Fibroblast of the aortic adventitia (primary cell): ENCODE measurements at regions not wholly inside any gene's neighbourhood (a gene's known extent, or its start where the extent isn't known, plus 50 kb on each side); places are given as distances from the start of the nearest gene placed in this dataset.
A peak's percentile ranks its signal among the peaks of the same experiment; 100 is the strongest.
"Not testable (repeated sequence)": the region's sequence is repeated elsewhere in the genome, so short reads cannot be mapped to it uniquely, and the experiment has no call there.

ENCODE experiments used
- DNase-seq: peaks from one replicate; pipeline ENCODE4 v3.0.0-alpha.2; 2010; ENCODE audit warnings: low read depth
- H3K4me3 ChIP-seq: 2 replicates; pipeline ENCODE4 v1.5.1; 2011; ENCODE audit warnings: low read depth, mild to moderate bottlenecking, control low read depth, low read length, moderate library complexity
- TF ChIP-seq, protein P1 (sequence below): IDR thresholded peaks from 2 replicates; pipeline ENCODE4 v1.5.1; 2011; ENCODE audit warnings: mild to moderate bottlenecking, low read length, control low read depth, inconsistent platforms; ENCODE audit not compliant: insufficient read depth

DNA sequence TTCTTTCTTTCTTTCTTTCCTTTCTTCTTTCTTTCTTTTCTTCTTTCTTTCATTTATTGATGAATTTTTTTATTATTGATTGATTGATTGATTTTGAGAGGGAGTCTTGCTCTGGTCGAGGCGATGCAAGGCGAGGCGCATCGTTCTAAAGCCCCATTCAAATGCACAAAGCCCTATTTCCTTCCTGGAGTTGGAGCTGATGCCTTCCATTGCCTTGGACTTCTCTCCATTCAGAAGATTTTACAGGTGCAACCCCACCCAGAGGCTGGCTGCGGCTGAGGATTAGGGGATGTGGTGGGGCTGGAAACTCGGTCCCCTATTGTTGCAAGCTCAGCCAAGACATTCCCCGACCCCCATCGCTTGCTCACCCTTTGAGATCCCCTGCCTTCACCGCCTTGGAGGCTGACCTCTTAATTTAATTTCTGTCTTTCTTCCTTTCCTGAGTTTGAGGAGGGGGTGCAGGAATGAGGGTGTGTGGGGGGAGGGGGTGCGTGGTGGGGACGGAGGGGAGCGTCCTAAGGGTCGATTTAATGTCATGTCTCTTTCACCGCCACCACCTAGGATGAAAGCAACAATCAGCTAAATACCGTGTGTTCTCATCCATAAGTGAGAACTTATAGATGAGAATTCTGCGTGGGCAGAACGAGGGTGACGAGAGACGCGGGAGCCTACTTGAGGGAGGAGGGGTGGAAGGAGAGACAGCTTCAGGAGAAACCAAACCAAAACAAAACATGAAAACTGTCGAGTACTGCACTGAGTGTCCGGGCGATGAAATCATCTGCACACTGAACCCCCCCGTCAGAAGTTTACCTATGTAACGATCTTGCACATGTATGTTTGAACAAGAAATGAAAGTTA, 3913.9 kb upstream of the OR11H1 start:
- TF ChIP-seq, protein P1, sequence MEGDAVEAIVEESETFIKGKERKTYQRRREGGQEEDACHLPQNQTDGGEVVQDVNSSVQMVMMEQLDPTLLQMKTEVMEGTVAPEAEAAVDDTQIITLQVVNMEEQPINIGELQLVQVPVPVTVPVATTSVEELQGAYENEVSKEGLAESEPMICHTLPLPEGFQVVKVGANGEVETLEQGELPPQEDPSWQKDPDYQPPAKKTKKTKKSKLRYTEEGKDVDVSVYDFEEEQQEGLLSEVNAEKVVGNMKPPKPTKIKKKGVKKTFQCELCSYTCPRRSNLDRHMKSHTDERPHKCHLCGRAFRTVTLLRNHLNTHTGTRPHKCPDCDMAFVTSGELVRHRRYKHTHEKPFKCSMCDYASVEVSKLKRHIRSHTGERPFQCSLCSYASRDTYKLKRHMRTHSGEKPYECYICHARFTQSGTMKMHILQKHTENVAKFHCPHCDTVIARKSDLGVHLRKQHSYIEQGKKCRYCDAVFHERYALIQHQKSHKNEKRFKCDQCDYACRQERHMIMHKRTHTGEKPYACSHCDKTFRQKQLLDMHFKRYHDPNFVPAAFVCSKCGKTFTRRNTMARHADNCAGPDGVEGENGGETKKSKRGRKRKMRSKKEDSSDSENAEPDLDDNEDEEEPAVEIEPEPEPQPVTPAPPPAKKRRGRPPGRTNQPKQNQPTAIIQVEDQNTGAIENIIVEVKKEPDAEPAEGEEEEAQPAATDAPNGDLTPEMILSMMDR: no peak
- no peak overlapping the region for H3K4me3 ChIP-seq
- DNase-seq: no peak

DNA sequence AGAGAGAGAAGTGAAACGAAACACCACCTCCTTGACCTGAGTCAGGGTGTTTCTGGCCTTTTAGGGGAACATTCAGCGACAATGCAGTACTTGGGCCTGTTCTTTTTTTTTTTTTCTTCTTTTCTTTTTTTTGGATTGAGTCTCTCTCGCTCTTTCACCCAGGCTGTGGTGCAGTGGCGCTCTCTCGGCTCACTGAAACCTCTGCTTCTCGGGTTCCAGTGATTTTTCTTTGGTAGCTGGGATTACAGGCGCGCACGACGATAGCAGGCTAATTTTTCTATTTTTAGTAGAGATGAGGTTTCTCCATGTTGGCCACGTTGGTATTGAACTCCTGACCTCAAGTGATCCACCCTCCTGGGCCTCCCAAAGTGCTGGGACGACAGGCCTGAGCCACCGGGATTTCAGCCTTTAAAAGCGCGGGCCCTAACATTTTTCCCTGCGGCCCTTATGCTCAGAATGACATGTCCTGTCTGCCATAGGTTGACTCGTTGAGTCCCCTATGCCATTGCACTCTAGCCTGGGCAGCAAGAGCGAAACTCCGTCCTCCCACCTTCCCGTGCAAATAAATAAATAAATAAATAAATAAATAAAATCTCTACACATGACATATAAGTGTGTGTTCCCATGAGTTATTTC, 3913.1 kb upstream of the OR11H1 start:
- not testable (repeated sequence) for DNase-seq

DNA sequence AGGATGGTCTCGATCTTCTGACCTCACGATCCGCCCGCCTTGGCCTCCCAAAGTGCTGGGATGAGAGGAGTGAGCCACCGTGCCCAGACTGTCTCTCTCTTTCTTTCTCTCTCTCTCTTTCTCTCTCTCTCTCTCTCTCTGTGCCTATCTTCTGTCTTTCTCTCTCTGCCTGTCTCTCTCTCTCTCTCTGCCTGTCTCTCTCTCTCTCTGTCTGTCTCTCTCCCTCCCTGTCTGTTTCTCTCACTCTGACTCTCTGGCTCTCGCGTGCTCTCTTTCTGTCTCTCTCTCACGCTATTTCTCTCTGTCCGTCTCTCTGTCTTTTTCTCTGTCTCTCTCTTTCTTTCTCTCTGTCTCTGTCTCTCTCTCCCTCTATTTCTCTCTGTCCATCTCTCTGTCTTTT, 3911.2 kb upstream of the OR11H1 start:
- DNase-seq: peak; percentile 8
- no peak overlapping the region for H3K4me3 ChIP-seq
- TF ChIP-seq, protein P1: no peak

More for the DNA sequence above, 3913.1 kb upstream of the OR11H1 start:
- not testable (repeated sequence) for H3K4me3 ChIP-seq

DNA sequence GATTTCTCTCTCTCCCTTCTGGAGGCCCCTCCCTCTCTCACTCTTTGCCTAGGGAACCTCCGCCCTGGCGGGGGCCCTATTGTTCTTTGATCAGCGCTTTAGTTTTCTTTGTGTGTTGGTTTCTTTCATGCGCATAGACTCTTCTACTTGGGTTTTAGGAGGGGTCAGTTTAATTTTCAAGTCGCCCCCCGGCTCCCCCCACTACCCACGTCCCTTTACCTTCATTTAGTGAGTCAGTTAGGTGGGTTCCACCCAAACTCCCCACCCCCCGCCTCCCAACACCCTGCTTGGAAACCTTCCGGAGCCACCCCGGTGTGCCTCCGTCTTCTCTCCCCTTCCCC, 3909.7 kb upstream of the OR11H1 start:
- not testable (repeated sequence) for H3K4me3 ChIP-seq, DNase-seq

DNA sequence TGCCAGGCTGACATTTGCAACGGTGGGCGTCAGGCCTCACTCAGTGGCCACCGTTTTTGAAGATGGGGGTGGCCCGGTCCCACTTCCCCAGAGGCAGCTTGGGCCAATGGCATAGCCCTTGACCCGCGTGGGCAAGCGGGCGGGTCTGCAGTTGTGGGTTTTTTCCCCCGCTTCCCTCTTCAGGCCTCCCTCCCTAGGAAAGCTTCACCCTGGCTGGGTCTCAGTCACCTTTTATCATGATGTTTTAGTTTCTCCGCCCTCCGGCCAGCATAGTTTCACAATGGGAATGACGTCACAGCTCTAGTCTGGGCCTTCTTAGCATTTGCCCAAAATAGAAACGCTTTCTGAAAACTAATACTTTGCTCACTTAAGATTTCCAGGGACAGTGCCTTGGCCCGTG, 3909.3 kb upstream of the OR11H1 start:
- H3K4me3 ChIP-seq: not testable (repeated sequence)

DNA sequence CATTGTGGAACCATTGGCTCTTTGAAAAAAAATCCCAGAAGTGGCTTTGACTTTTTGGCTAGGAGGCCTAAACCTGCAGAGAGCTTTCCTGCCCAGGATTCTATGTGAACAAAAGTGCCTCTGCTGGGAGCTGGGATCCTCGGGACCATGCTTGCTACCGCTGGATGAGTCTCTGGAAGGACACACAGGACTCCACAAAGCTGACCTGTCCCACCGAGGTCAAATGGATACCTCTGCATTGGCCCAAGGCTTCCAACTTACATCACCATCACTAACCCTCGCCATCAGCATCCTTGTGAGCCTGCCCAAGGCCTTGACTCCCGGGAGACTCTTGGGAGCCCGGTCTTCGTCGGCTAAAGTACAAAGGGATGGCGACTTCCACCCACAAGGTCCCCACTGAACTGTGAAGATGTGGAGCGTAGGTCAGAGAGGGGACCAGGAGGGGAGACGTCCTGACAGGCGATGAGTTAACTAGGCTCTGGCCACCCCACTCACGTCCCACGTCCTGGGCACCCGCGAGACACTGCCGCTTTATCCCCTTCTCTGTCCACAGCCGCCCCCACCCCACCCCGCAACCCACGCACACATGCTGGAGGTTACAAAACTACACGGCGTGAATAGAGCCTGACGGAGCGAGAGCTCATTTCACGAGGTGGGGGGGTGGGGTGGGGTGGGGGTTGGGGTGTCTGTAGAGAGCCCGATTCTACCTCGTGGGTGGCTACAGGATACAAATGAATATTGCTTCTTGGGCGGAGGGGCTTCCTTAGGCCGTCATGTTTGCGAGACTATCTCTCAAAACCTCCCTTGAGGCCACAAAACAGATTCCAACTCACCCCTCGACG, 3906.8 kb upstream of the OR11H1 start:
- not testable (repeated sequence) for H3K4me3 ChIP-seq, DNase-seq

More for the DNA sequence above, 3909.3 kb upstream of the OR11H1 start:
- DNase-seq: not testable (repeated sequence)

DNA sequence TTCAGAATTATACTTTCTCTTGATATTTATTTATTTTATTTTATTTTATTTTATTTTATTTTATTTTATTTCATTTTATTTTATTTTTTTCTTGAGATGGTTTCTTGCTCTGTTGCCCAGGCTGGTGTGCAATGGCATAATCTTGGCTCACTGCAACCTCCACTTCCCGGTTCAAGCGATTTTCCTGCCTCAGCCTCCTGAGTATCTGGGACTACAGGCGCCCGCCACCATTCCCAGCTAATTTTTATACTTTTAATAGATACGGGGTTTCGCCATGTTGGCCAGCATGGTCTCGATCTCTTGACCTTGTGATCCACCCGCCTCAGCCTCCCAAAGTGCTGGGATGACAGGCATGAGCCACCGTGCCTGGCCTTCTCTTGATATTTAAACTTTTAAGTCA, 3905.2 kb upstream of the OR11H1 start:
- DNase-seq, H3K4me3 ChIP-seq: not testable (repeated sequence)

DNA sequence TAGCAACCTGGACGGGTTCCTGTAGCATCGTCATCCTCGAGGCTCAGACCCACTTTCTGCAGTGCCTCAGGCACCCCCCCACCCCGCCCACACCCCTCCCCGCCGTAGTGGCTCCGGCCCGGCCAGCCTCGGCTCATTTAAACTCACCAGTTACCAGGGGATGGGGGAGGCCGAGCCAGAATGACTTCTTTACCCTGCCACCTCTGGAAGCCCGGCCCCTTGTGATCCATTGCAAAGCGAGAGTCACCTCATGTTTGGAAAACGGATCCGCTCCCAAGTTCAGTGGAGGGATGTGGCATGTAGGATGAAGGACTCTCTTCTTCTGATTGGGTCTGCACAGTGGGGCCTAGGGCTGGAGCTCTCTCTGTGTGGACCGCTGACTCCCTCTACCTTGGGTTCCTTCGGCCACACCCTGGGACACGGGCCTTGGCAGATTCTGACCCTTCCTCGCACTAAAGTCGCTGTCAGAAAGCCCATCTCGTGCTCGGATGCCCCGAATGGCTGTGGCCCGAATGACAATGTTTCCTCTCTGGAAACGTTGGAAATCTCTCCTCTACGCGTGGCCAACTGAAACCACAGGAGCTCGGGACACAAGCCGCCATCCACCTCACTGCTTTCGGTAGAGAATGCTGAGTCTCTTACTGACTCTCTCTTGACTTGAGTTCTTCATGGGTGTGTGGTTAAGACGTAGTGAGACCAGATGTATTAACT, 3902.1 kb upstream of the OR11H1 start:
- H3K4me3 ChIP-seq, DNase-seq: not testable (repeated sequence)

DNA sequence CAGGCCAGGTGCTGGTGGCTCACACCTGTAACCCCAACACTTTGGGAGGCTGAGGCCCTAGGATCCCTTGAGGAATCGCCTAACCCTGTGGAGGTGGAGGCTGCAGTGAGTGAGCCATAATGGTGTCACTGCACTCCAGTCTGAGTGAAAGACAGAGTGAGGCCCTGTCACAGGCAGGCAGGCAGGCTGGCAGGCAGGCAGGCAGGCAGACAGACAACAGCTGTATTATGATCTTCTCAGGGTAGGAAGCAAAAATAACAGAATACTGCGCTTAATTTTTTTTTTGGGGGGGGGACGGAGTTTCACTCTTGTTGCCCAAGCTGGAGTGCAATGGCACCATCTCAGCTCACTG, 3901.6 kb upstream of the OR11H1 start:
- TF ChIP-seq, protein P1: no peak
- no peak for DNase-seq
- H3K4me3 ChIP-seq: no peak overlapping the region

DNA sequence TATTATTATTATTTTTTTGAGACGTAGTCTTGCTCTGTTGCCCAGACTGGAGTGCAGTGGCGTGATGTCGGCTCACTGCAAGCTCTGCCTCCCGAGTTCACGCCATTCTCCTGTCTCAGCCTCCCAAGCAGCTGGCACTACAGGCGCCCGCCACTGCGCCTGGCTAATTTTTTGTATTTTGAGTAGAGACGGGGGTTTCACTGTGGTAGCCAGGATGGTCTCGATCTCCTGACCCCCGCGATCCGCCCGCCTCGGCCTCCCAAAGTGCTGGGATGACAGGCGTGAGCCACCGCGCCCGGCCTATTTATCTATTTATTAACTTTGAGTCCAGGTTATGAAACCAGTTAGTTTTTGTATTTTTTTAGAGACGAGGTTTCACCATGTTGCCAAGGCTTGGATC, 3901.0 kb upstream of the OR11H1 start:
- not testable (repeated sequence) for DNase-seq, H3K4me3 ChIP-seq
